ENCODE measurements at regions not wholly inside any gene's neighbourhood (a gene's known extent, or its start where the extent isn't known, plus 50 kb on each side); places are given as distances from the start of the nearest gene placed in this dataset.

DNA sequence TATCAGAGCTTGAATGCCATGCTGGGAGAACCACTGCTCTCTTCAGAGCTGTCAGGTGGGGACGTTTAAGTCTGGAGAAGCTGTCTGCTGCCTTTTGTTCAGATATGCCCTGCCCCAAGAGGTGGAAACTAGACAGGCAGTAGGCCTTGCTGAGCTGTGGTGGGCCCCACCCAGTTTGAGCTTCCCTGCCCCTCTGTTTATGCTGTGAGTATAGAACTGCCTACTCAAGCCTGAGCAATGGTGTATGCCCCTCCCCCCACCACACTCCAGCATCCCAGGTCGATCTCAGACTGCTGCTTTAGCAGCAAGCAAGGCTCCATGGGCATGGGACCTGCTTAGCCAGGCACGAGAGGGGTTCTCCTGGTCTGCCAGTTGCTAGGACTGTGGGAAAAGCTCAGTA is 362.3 kb downstream of the FAM170A start:
- Histone ChIP-seq H3K36me3 (ENCODE audit: control insufficient read depth, insufficient read depth, low read length) (no peaks in the 10 kb centered on the region), H3K27me3 (ENCODE audit: control insufficient read depth, insufficient read depth, low read length) (no peaks in the 10 kb centered on the region), H3K4me3 (ENCODE audit: low read depth, low read length) (no peak overlapping the region)
- no peak for DNase-seq (ENCODE audit: low read depth)
- no peak for TF ChIP-seq CTCF (IDR thresholded peaks at IDR 0.05; ENCODE audit: insufficient read depth, low read length, poor library complexity, severe bottlenecking)

DNA sequence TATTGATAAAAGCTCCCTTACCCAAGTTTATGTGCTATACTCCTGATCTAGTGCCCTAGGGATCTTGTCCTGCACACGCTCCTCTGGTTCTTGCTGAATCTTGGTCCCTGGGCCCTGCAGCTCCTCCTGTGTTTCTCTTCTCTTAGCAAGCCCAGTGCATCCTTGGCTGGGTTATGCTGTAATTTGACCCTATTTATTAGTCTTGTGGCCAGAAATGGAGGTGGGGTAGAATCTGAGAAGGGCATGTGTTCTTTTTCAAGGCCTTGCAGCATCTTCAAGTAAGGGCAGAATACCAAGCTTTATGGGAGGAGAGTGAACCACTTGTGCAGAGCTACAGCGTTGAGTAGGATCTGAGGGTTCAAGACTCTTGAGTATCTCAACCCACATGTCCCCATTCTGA is 366.8 kb downstream of the FAM170A start:
- no peak for TF ChIP-seq CTCF (IDR thresholded peaks at IDR 0.05; ENCODE audit: insufficient read depth, low read length, poor library complexity, severe bottlenecking)
- H3K27me3 ChIP-seq (ENCODE audit: control insufficient read depth, insufficient read depth, low read length), result no peaks in the 10 kb centered on the region
- no peaks in the 10 kb centered on the region for H3K36me3 ChIP-seq (ENCODE audit: control insufficient read depth, insufficient read depth, low read length)
- no peak for DNase-seq (ENCODE audit: low read depth)
- no peak overlapping the region for H3K4me3 ChIP-seq (ENCODE audit: low read depth, low read length)

DNA sequence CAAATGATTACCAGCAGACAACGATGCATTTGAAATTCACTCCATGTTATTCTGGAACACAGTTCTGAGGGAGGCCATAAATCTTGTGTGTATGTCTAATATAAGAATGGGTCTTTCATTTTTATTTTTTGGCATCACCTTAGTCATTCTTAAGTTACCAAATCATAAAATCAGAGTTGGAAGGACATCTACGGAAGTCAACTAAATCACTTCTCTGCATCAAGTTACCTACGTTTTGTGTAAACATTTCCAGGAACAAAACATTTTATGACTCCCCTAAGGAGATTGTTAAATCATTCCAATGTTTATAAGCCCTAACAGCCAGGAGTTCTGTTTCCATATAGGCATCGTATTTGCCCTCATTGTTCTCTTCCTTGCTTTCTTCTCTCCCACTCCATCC is 378.2 kb downstream of the FAM170A start:
- no peak for DNase-seq (ENCODE audit: low read depth)

GRCh38 chr5:120012431-120012830 is 383.1 kb downstream of the FAM170A start:
- Histone ChIP-seq H3K4me3 (ENCODE audit: low read depth, low read length) (no peak overlapping the region), H3K27me3 (ENCODE audit: control insufficient read depth, insufficient read depth, low read length) (no peaks in the 10 kb centered on the region), H3K36me3 (ENCODE audit: control insufficient read depth, insufficient read depth, low read length) (no peaks in the 10 kb centered on the region)
- no peak for TF ChIP-seq CTCF (IDR thresholded peaks at IDR 0.05; ENCODE audit: insufficient read depth, low read length, poor library complexity, severe bottlenecking)
- DNase-seq (ENCODE audit: low read depth), result no peak

More for the DNA sequence above, 378.2 kb downstream of the FAM170A start:
- Histone ChIP-seq H3K4me3 (ENCODE audit: low read depth, low read length) (no peak overlapping the region), H3K27me3 (ENCODE audit: control insufficient read depth, insufficient read depth, low read length) (no peaks in the 10 kb centered on the region), H3K36me3 (ENCODE audit: control insufficient read depth, insufficient read depth, low read length) (no peaks in the 10 kb centered on the region)
- no peak for TF ChIP-seq CTCF (IDR thresholded peaks at IDR 0.05; ENCODE audit: insufficient read depth, low read length, poor library complexity, severe bottlenecking)

- Histone ChIP-seq H3K27me3 (ENCODE audit: control insufficient read depth, insufficient read depth, low read length) (no peaks in the 10 kb centered on the region), H3K4me3 (ENCODE audit: low read depth, low read length) (no peak overlapping the region), H3K36me3 (ENCODE audit: control insufficient read depth, insufficient read depth, low read length) (no peaks in the 10 kb centered on the region)
- DNase-seq (ENCODE audit: low read depth), result no peak
- TF ChIP-seq CTCF (IDR thresholded peaks at IDR 0.05; ENCODE audit: insufficient read depth, low read length, poor library complexity, severe bottlenecking), result no peak
Observed at GRCh38 chr5:120014535-120014934, 385.2 kb downstream of the FAM170A start.

DNA sequence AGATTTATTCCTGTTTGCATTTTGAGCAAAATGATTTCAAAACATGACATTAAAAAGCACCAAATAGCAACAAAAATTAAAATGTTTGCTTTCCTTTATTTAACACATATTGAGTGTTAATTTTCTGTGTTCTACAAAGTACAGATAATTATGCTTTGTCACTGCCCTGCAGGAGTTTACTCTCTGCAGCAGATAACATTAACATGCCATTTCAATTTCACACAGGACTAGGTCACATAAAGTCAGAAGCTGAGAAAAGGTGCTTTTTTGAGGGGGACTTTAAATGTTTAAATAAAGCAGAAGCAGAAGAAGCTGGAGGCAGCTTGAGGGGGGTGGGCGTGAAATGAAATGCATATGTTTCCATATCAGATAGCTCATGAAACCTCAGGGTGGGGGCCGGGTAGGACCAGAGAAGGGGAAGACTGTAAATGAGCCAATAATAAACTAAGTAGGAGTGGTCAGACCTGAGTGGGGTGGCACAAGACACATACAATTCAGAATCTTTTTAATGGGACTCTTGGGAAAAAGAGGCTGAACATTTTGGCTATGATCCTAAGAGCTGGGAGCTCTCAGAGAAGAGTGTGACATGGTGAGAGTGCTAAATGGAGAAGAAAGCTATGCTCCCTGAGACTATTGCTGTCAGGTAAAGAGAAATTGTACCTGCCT is 387.5 kb downstream of the FAM170A start:
- H3K36me3 ChIP-seq (ENCODE audit: control insufficient read depth, insufficient read depth, low read length), result no peaks in the 10 kb centered on the region
- H3K27me3 ChIP-seq (ENCODE audit: control insufficient read depth, insufficient read depth, low read length), result no peaks in the 10 kb centered on the region
- H3K4me3 ChIP-seq (ENCODE audit: low read depth, low read length), result no peak overlapping the region
- no peak for TF ChIP-seq CTCF (IDR thresholded peaks at IDR 0.05; ENCODE audit: insufficient read depth, low read length, poor library complexity, severe bottlenecking)
- no peak for DNase-seq (ENCODE audit: low read depth)

All from kidney epithelial cell (primary cell).